HEK293T (cell line): ENCODE measurements at regions not wholly inside any gene's neighbourhood (a gene's known extent, or its start where the extent isn't known, plus 50 kb on each side); places are given as distances from the start of the nearest gene placed in this dataset.

Source experiments
- CTCF ChIA-PET: fragments of 350-600 bp; formaldehyde crosslinking; extraction: SDS; loops from one replicate; lab custom pipeline; 2021; ENCODE audit warnings: antibody characterized with exemption, inconsistent platforms; lab: Yijun Ruan, JAX
- POLR2A ChIA-PET: fragments of 350-600 bp; formaldehyde crosslinking; extraction: SDS; loops from one replicate; lab custom pipeline; 2020; ENCODE audit warnings: antibody characterized with exemption, inconsistent platforms; lab: Yijun Ruan, JAX
- DNase-seq: peaks from one replicate; pipeline ENCODE4 v3.0.0; 2012; ENCODE audit warnings: mixed read lengths; ENCODE audit errors: extremely low spot score
- ARNT ChIP-seq: fragments of 450-650 bp; IDR thresholded peaks from 2 replicates; pipeline ENCODE4 v1.6.1; 2017; ENCODE audit warnings: mild to moderate bottlenecking
- BHLHE40 ChIP-seq: fragments of 450-650 bp; IDR thresholded peaks from 2 replicates; pipeline ENCODE4 v1.6.1; 2016; ENCODE audit warnings: mild to moderate bottlenecking, moderate library complexity, borderline replicate concordance
- CTBP1 ChIP-seq: fragments of 450-650 bp; IDR thresholded peaks from 2 replicates; pipeline ENCODE4 v1.6.1; 2016; ENCODE audit warnings: borderline replicate concordance
- ELF4 ChIP-seq: fragments of 450-650 bp; IDR thresholded peaks from 2 replicates; pipeline ENCODE4 v1.6.1; 2017; ENCODE audit warnings: antibody characterized with exemption
- FOXA1 ChIP-seq: fragments of 450-650 bp; IDR thresholded peaks from 2 replicates; pipeline ENCODE4 v1.6.1; 2016; ENCODE audit warnings: mild to moderate bottlenecking
- FOXK2 ChIP-seq: fragments of 450-650 bp; IDR thresholded peaks from 2 replicates; pipeline ENCODE4 v1.6.1; 2016; ENCODE audit warnings: mild to moderate bottlenecking
- FOXM1 ChIP-seq: fragments of 450-650 bp; IDR thresholded peaks from 2 replicates; pipeline ENCODE4 v1.6.1; 2017; ENCODE audit warnings: mild to moderate bottlenecking, borderline replicate concordance
- HDGF ChIP-seq: fragments of 450-650 bp; IDR thresholded peaks from 2 replicates; pipeline ENCODE4 v1.6.1; 2017; ENCODE audit warnings: antibody characterized with exemption, borderline replicate concordance
- L3MBTL2 ChIP-seq: fragments of 450-650 bp; conservative IDR thresholded peaks from 2 replicates; pipeline ENCODE4 v1.6.1; 2016; ENCODE audit warnings: mild to moderate bottlenecking
- LEF1 ChIP-seq: fragments of 450-650 bp; IDR thresholded peaks from 2 replicates; pipeline ENCODE4 v1.6.1; 2017; ENCODE audit warnings: mild to moderate bottlenecking, borderline replicate concordance
- NFRKB ChIP-seq: fragments of 450-650 bp; IDR thresholded peaks from 2 replicates; pipeline ENCODE4 v1.6.1; 2016; ENCODE audit warnings: mild to moderate bottlenecking, moderate library complexity
- PKNOX1 ChIP-seq: fragments of 450-650 bp; IDR thresholded peaks from 2 replicates; pipeline ENCODE4 v1.6.1; 2016
- SP1 ChIP-seq: fragments of 450-650 bp; IDR thresholded peaks from 2 replicates; pipeline ENCODE4 v1.6.1; 2017
- SUZ12 ChIP-seq: fragments of 450-650 bp; IDR thresholded peaks from 2 replicates; pipeline ENCODE4 v1.6.1; 2016; ENCODE audit warnings: mild to moderate bottlenecking
- TARDBP ChIP-seq: fragments of 450-650 bp; IDR thresholded peaks from 2 replicates; pipeline ENCODE4 v1.6.1; 2016
- ZNF384 ChIP-seq: fragments of 450-650 bp; IDR thresholded peaks from 2 replicates; pipeline ENCODE4 v1.6.1; 2016

GRCh38 chr1:186534401-186534800, 73.5 kb upstream of the PDC start:
- ChIA-PET CTCF (no interaction called here), POLR2A (no interaction called here)
- TF ChIP-seq ELF4 (no peak), ZNF384 (no peak), NFRKB (no peak), TARDBP (no peak), FOXK2 (no peak), HDGF (no peak), L3MBTL2 (no peak), FOXA1 (no peak), SUZ12 (no peak), ARNT (no peak)
- DNase-seq = no peak

GRCh38 chr1:186532466-186532865, 71.6 kb upstream of the PDC start:
- POLR2A ChIA-PET = no interaction called here
- no peak for DNase-seq
- no peak for TF ChIP-seq BHLHE40
- no peak for TF ChIP-seq L3MBTL2
- no peak for TF ChIP-seq TARDBP
- TF ChIP-seq LEF1 = no peak
- no peak for TF ChIP-seq FOXM1
- no peak for TF ChIP-seq ELF4
- TF ChIP-seq SUZ12 = no peak
- no peak for TF ChIP-seq FOXA1
- no peak for TF ChIP-seq ARNT
- TF ChIP-seq SP1 = no peak
- no peak for TF ChIP-seq ZNF384
- TF ChIP-seq HDGF = no peak
- TF ChIP-seq PKNOX1 = no peak
- TF ChIP-seq CTBP1 = no peak
- TF ChIP-seq NFRKB = no peak
- CTCF ChIA-PET = no interaction called here

- ChIA-PET POLR2A (no interaction called here), CTCF (no interaction called here)
- DNase-seq = no peak
- TF ChIP-seq L3MBTL2 (no peak), LEF1 (no peak), SP1 (no peak), ARNT (no peak), FOXK2 (no peak), PKNOX1 (no peak), TARDBP (no peak), HDGF (no peak), CTBP1 (no peak), FOXA1 (no peak), NFRKB (no peak), SUZ12 (no peak), BHLHE40 (no peak), ZNF384 (no peak), ELF4 (no peak), FOXM1 (no peak)
Observed at GRCh38 chr1:186531561-186532165, 70.7 kb upstream of the PDC start.

GRCh38 chr1:186530109-186530508, 69.2 kb upstream of the PDC start:
- POLR2A ChIA-PET = no interaction called here
- no peak for TF ChIP-seq PKNOX1
- no peak for TF ChIP-seq CTBP1
- TF ChIP-seq NFRKB = no peak
- no peak for TF ChIP-seq L3MBTL2
- no peak for TF ChIP-seq ARNT
- no peak for TF ChIP-seq SUZ12
- no peak for TF ChIP-seq FOXK2
- no peak for TF ChIP-seq SP1
- no peak for TF ChIP-seq BHLHE40
- TF ChIP-seq FOXA1 = no peak
- no peak for TF ChIP-seq HDGF
- no peak for TF ChIP-seq ELF4
- no peak for TF ChIP-seq TARDBP
- no peak for TF ChIP-seq ZNF384
- TF ChIP-seq LEF1 = no peak
- TF ChIP-seq FOXM1 = no peak
- no peak for DNase-seq

GRCh38 chr1:186519982-186520381, 59.1 kb upstream of the PDC start:
- ChIA-PET CTCF (no interaction called here), POLR2A (no interaction called here)
- DNase-seq = no peak
- TF ChIP-seq SUZ12 (no peak), FOXM1 (no peak), L3MBTL2 (no peak), TARDBP (no peak), ELF4 (no peak), BHLHE40 (no peak), NFRKB (no peak), ARNT (no peak)

More at GRCh38 chr1:186530109-186530508, 69.2 kb upstream of the PDC start:
- CTCF ChIA-PET = no interaction called here

- TF ChIP-seq FOXK2 (no peak), L3MBTL2 (no peak), NFRKB (no peak), SP1 (no peak), ZNF384 (no peak), HDGF (no peak), ARNT (no peak), FOXM1 (no peak), ELF4 (no peak), BHLHE40 (no peak), CTBP1 (no peak), FOXA1 (no peak), LEF1 (no peak)
- CTCF ChIA-PET = no interaction called here
- POLR2A ChIA-PET = no interaction called here
- DNase-seq = no peak
Observed at GRCh38 chr1:186518822-186519381, 58.0 kb upstream of the PDC start.
